ENCODE measurements at regions not wholly inside any gene's neighbourhood (a gene's known extent, or its start where the extent isn't known, plus 50 kb on each side); places are given as distances from the start of the nearest gene placed in this dataset.

GRCh38 chr6:44653761-44654218 lies 266.3 kb downstream of the CDC5L start:
- 7 to 13% (median 9%) methylated on average over 10 of the region's 10 CpGs for WGBS, 5 donors
- Histone ChIP-seq H3K4me1 (peaks cover 5 to 21% (median 9%) of the 10 kb centered on the region in 6 donors), H3K27me3 (replicated peaks in 1 of 7) (peaks cover 0 to 34% (median 0%) of the 10 kb centered on the region in 7 donors), H3K9me3 (peaks cover 0 to 4% (median 0%) of the 10 kb centered on the region in 8 donors), H3K4me3 (no peak overlapping the region), H3K36me3 (no peaks in the 10 kb centered on the region), H3K27ac (no peak overlapping the region)
- TF ChIP-seq, protein P1, sequence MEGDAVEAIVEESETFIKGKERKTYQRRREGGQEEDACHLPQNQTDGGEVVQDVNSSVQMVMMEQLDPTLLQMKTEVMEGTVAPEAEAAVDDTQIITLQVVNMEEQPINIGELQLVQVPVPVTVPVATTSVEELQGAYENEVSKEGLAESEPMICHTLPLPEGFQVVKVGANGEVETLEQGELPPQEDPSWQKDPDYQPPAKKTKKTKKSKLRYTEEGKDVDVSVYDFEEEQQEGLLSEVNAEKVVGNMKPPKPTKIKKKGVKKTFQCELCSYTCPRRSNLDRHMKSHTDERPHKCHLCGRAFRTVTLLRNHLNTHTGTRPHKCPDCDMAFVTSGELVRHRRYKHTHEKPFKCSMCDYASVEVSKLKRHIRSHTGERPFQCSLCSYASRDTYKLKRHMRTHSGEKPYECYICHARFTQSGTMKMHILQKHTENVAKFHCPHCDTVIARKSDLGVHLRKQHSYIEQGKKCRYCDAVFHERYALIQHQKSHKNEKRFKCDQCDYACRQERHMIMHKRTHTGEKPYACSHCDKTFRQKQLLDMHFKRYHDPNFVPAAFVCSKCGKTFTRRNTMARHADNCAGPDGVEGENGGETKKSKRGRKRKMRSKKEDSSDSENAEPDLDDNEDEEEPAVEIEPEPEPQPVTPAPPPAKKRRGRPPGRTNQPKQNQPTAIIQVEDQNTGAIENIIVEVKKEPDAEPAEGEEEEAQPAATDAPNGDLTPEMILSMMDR (IDR thresholded peaks at IDR 0.05 in 8 of 11, conservative IDR thresholded peaks at IDR 0.05 in 3 of 11): no peak
- TF ChIP-seq POLR2AphosphoS5 (IDR thresholded peaks at IDR 0.05): no peak
- TF ChIP-seq POLR2A (IDR thresholded peaks at IDR 0.05): no peak
- intact Hi-C loops (cut with DNase I; ENCODE audit: low total_unique reads): loop anchor here (10.0 kb wide), 1 partner anchor 179 kb away; no protein-coding TSS in a partner anchor
- DNase-seq: no peak

DNA sequence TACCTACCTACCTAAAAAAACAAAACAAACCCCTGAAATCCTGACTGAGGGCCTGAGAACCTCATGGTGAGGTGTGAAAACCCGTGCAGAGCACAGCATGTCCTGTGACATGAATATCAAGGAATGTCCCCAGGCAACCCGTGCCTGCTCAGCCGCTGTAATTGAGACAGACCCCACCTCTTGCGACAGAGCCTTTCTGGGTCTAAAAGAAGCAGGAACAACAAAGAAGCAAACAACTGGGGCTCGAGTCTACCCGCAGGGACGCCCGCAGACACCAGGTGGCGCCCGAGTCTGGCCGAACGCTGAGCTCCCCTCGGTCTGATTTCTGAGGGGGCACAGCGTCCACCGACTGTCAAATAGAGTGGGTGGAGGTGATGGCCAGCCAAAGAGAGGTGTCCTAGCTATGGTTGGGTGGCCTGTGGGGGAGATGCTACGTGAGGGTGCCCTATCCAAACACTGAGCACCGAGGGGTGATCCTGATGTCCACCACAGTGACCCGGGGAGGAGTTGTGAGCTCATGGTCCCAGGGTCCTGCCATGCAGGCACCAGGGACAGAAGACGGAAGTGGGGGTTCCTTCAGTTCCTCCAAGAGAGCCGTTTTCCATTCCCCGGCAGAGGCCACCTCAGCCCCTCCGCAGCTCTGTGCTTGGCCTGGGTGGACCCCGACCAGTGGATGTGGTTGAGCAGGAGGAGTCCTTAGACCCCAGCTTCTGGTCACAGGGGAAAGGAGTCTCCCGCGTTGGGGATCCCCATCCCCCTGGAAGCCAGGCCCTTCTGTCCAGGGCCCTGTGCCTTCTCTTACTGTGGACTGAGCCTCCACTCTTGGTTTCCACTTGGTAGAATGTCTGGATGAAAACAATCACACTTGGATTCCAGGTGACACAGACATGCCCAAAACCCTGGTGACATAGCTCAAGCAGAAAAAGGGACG lies 268.2 kb downstream of the CDC5L start:
- H3K9me3 ChIP-seq: peaks cover 0 to 4% (median 0%) of the 10 kb centered on the region in 8 donors
- intact Hi-C loops (cut with DNase I; ENCODE audit: low total_unique reads): loop anchor here (5.0 to 10.0 kb wide), 3 partner anchors 181 to 1267 kb away; no protein-coding TSS in a partner anchor
- 28 to 34% (median 29%) methylated on average over 25 to 26 of the region's 26 CpGs for WGBS, 5 donors

DNA sequence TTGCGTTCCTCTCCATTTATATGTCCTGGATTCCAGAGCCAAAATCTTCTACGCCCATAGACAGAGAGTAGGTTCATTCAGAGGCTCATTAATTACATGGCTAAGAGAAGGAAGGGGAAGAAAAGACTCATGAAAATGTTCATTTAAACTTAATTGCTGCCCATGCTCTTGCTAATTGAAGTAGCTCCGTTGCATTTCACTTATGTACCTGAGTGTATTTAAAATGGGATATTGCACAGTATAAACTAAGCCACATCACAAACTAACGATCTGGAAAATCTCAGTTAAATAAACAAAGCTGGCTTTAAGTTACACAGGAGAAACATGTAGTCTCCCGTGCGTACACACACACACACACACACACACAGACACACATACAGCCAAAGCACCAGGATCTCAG lies 269.2 kb downstream of the CDC5L start:
- no peak overlapping the region for H3K27ac ChIP-seq
- H3K9me3 ChIP-seq: peaks cover 0 to 4% (median 0%) of the 10 kb centered on the region in 8 donors
- no peak overlapping the region for H3K4me3 ChIP-seq
- DNase-seq: no peak
- peaks cover 5 to 21% (median 9%) of the 10 kb centered on the region in 6 donors for H3K4me1 ChIP-seq
- TF ChIP-seq, protein P1 (IDR thresholded peaks at IDR 0.05 in 8 of 11, conservative IDR thresholded peaks at IDR 0.05 in 3 of 11): no peak
- TF ChIP-seq POLR2AphosphoS5 (IDR thresholded peaks at IDR 0.05) (no peak), POLR2A (IDR thresholded peaks at IDR 0.05) (no peak)
- H3K27me3 ChIP-seq (replicated peaks in 1 of 7): peaks cover 0 to 34% (median 3%) of the 10 kb centered on the region in 7 donors
- 89 to 97% (median 93%) methylated on average over 6 of the region's 6 CpGs for WGBS, 5 donors
- no peaks in the 10 kb centered on the region for H3K36me3 ChIP-seq
- intact Hi-C loops (cut with DNase I; ENCODE audit: low total_unique reads): loop anchor here (5.0 to 10.0 kb wide), 3 partner anchors 182 to 1266 kb away; no protein-coding TSS in a partner anchor

More for the DNA sequence above, 268.2 kb downstream of the CDC5L start:
- Histone ChIP-seq H3K36me3 (no peaks in the 10 kb centered on the region), H3K27me3 (replicated peaks in 1 of 7) (peaks cover 0 to 34% (median 3%) of the 10 kb centered on the region in 7 donors), H3K4me3 (peak overlapping the region in 1 of 8 donors; percentile 15), H3K4me1 (peaks cover 5 to 21% (median 9%) of the 10 kb centered on the region in 6 donors), H3K27ac (no peak overlapping the region)
- DNase-seq: peak; percentile 90
- TF ChIP-seq, protein P1 (IDR thresholded peaks at IDR 0.05 in 8 of 11, conservative IDR thresholded peaks at IDR 0.05 in 3 of 11): peak; percentile 73 to 95 (median 87)
- TF ChIP-seq POLR2AphosphoS5 (IDR thresholded peaks at IDR 0.05) (peak in 2 of 3 donors; percentile 20 to 35), POLR2A (IDR thresholded peaks at IDR 0.05) (no peak)
